H9 (cell line): ENCODE measurements at regions not wholly inside any gene's neighbourhood (a gene's known extent, or its start where the extent isn't known, plus 50 kb on each side); places are given as distances from the start of the nearest gene placed in this dataset.
"Not testable (repeated sequence)": the region's sequence is repeated elsewhere in the genome, so short reads cannot be mapped to it uniquely, and the experiment has no call there.

Source experiments
- DNase-seq: peaks from one replicate; pipeline ENCODE4 v3.0.0-alpha.2; 2017
- H2AFZ ChIP-seq: one replicate; pipeline ENCODE4 v1.6.1; 2013; ENCODE audit warnings: mild to moderate bottlenecking, low read length, control low read depth, moderate library complexity
- H2AK5ac ChIP-seq: 2 replicates; pipeline ENCODE4 v1.6.1; 2013; ENCODE audit warnings: low read length, control low read depth, mixed read lengths; ENCODE audit not compliant: insufficient read length
- H2BK120ac ChIP-seq: one replicate; pipeline ENCODE4 v1.6.1; 2013; ENCODE audit warnings: low read depth, mild to moderate bottlenecking, low read length, control low read depth, inconsistent platforms; ENCODE audit not compliant: poor library complexity, severe bottlenecking
- H2BK12ac ChIP-seq: 2 replicates; pipeline ENCODE4 v1.6.1; 2013; ENCODE audit warnings: low read length, control low read depth, mixed read lengths, low read depth; ENCODE audit not compliant: insufficient read length
- H2BK15ac ChIP-seq: 2 replicates; pipeline ENCODE4 v1.6.1; 2013; ENCODE audit warnings: low read depth, low read length, control low read depth
- H2BK20ac ChIP-seq: one replicate; pipeline ENCODE4 v1.6.1; 2013; ENCODE audit warnings: low read depth, mild to moderate bottlenecking, low read length, control low read depth, inconsistent platforms; ENCODE audit not compliant: poor library complexity, severe bottlenecking
- H2BK5ac ChIP-seq: 2 replicates; pipeline ENCODE4 v1.6.1; 2013; ENCODE audit warnings: low read length, control low read depth, mixed read lengths; ENCODE audit not compliant: insufficient read length
- H3K14ac ChIP-seq: 2 replicates; pipeline ENCODE4 v1.6.1; 2013; ENCODE audit warnings: low read length, control low read depth; ENCODE audit not compliant: insufficient read depth
- H3K18ac ChIP-seq: 2 replicates; pipeline ENCODE4 v1.6.1; 2013; ENCODE audit warnings: low read depth, mild to moderate bottlenecking, mixed read lengths, low read length, control low read depth; ENCODE audit not compliant: insufficient read length
- H3K23ac ChIP-seq: 2 replicates; pipeline ENCODE4 v1.6.1; 2013; ENCODE audit warnings: low read length, control low read depth, mixed read lengths, low read depth; ENCODE audit not compliant: insufficient read length
- H3K23me2 ChIP-seq: 2 replicates; pipeline ENCODE4 v1.6.1; 2013; ENCODE audit warnings: low read depth, mild to moderate bottlenecking, mixed read lengths, low read length, control low read depth; ENCODE audit not compliant: insufficient read length, poor library complexity, severe bottlenecking
- H3K27ac ChIP-seq: 2 replicates; pipeline ENCODE4 v1.5.1; 2013; ENCODE audit warnings: low read length, control low read depth, mixed read lengths, low read depth; ENCODE audit not compliant: insufficient read length
- H3K27me3 ChIP-seq: 2 replicates; pipeline ENCODE4 v1.6.1; 2013; ENCODE audit warnings: low read length, control low read depth, inconsistent platforms; ENCODE audit not compliant: insufficient read depth
- H3K4ac ChIP-seq: 2 replicates; pipeline ENCODE4 v1.6.1; 2013; ENCODE audit warnings: low read depth, mild to moderate bottlenecking, control low read depth, inconsistent platforms, low read length, moderate library complexity
- H3K4me1 ChIP-seq: 2 replicates; pipeline ENCODE4 v1.6.1; 2013; ENCODE audit warnings: low read length, control low read depth, inconsistent platforms; ENCODE audit not compliant: insufficient read depth
- H3K4me2 ChIP-seq: 2 replicates; pipeline ENCODE4 v1.6.1; 2013; ENCODE audit warnings: low read length, control low read depth, mixed read lengths; ENCODE audit not compliant: insufficient read length, insufficient read depth
- H3K56ac ChIP-seq: 2 replicates; pipeline ENCODE4 v1.6.1; 2013; ENCODE audit warnings: low read depth, mild to moderate bottlenecking, mixed read lengths, low read length, control low read depth; ENCODE audit not compliant: insufficient read length
- H3K79me1 ChIP-seq: 2 replicates; pipeline ENCODE4 v1.6.1; 2013; ENCODE audit warnings: low read depth, mild to moderate bottlenecking, moderate library complexity, low read length, control low read depth, inconsistent platforms; ENCODE audit not compliant: insufficient read depth, poor library complexity, severe bottlenecking
- H3K79me2 ChIP-seq: 2 replicates; pipeline ENCODE4 v1.6.1; 2013; ENCODE audit warnings: low read length, control low read depth, inconsistent platforms; ENCODE audit not compliant: insufficient read depth
- H3K9ac ChIP-seq: 2 replicates; pipeline ENCODE4 v1.6.1; 2013; ENCODE audit warnings: low read length, control low read depth, mixed read lengths; ENCODE audit not compliant: insufficient read length; ENCODE audit errors: extremely low read depth
- H3K9me3 ChIP-seq: one replicate; pipeline ENCODE4 v1.6.1; 2013; ENCODE audit warnings: low read depth, low read length, inconsistent platforms; ENCODE audit not compliant: control insufficient read depth
- H3T11ph ChIP-seq: one replicate; pipeline ENCODE4 v1.6.1; 2013; ENCODE audit warnings: mild to moderate bottlenecking, low read length, control low read depth, inconsistent platforms
- H4K20me1 ChIP-seq: one replicate; pipeline ENCODE4 v1.6.1; 2013; ENCODE audit not compliant: control insufficient read depth, insufficient read length, insufficient read depth
- H4K5ac ChIP-seq: 2 replicates; pipeline ENCODE4 v1.6.1; 2013; ENCODE audit warnings: low read depth, mild to moderate bottlenecking, mixed read lengths, low read length, control low read depth; ENCODE audit not compliant: insufficient read length
- H4K8ac ChIP-seq: replicated peaks from 2 replicates; pipeline ENCODE4 v1.6.1; 2013; ENCODE audit warnings: low read length, control low read depth, mixed read lengths, low read depth; ENCODE audit not compliant: insufficient read length
- H4K91ac ChIP-seq: 2 replicates; pipeline ENCODE4 v1.6.1; 2013; ENCODE audit warnings: low read depth, mild to moderate bottlenecking, moderate library complexity, mixed read lengths, low read length, control low read depth; ENCODE audit not compliant: insufficient read length
- H3K27ac Mint-ChIP-seq, 3 experiments: 2 replicates in 2 of 3; 3 replicates in 1 of 3; pipeline ENCODE4 v1.8.0; 2020 to 2021; ENCODE audit warnings: mixed read lengths in 3 of 3, mild to moderate bottlenecking in 1 of 3, moderate library complexity in 1 of 3
- H3K27me3 Mint-ChIP-seq: 2 replicates; pipeline ENCODE4 v1.8.0; 2021; ENCODE audit warnings: low read depth, mild to moderate bottlenecking, moderate library complexity, mixed read lengths
- H3K36me3 Mint-ChIP-seq, 3 experiments: 2 replicates in 2 of 3; 3 replicates in 1 of 3; pipeline ENCODE4 v1.8.0; 2020 to 2021; ENCODE audit warnings: low read depth in 3 of 3, mixed read lengths in 3 of 3; ENCODE audit not compliant: insufficient read depth in 1 of 3
- H3K4me1 Mint-ChIP-seq, 2 experiments: 2 replicates each; pipeline ENCODE4 v1.8.0; 2020; ENCODE audit warnings: mixed read lengths in 2 of 2
- H3K4me3 Mint-ChIP-seq, 2 experiments: 2 replicates in 1 of 2; 3 replicates in 1 of 2; pipeline ENCODE4 v1.8.0; 2020 to 2021; ENCODE audit warnings: mild to moderate bottlenecking in 2 of 2, mixed read lengths in 2 of 2, moderate library complexity in 1 of 2
- H3K9me3 Mint-ChIP-seq, 2 experiments: 2 replicates in 1 of 2; 3 replicates in 1 of 2; pipeline ENCODE4 v1.8.0; 2020; ENCODE audit warnings: mild to moderate bottlenecking in 2 of 2, mixed read lengths in 2 of 2, moderate library complexity in 1 of 2
- WGBS: extraction: QIAGEN DNeasy Blood & Tissue Kit; methylation state at CpG from one replicate; pipeline ENCODE4 v1.1.7; 2013; ENCODE audit warnings: missing lambda C conversion rate, low lambda C conversion rate, mixed read lengths; ENCODE audit not compliant: insufficient read length; ENCODE audit errors: extremely low coverage; 5-methylcytosine and 5-hydroxymethylcytosine counted together

- not testable (repeated sequence) for H3K79me1 ChIP-seq, H3K4ac ChIP-seq, H3K27ac ChIP-seq, H2AK5ac ChIP-seq, H2BK120ac ChIP-seq, H3K4me1 Mint-ChIP-seq, H3K23ac ChIP-seq, H2BK12ac ChIP-seq, H3K14ac ChIP-seq, H3K4me1 ChIP-seq, H4K5ac ChIP-seq, H3K23me2 ChIP-seq, H4K91ac ChIP-seq, H3K9ac ChIP-seq, H2BK20ac ChIP-seq, H3K36me3 Mint-ChIP-seq, H3K4me3 Mint-ChIP-seq, H3K27me3 Mint-ChIP-seq, H3K18ac ChIP-seq, H3T11ph ChIP-seq, DNase-seq, H3K4me2 ChIP-seq, H3K27ac Mint-ChIP-seq, H3K9me3 ChIP-seq, H3K9me3 Mint-ChIP-seq, H4K8ac ChIP-seq, H2AFZ ChIP-seq, H3K27me3 ChIP-seq, H2BK15ac ChIP-seq, H3K79me2 ChIP-seq, H2BK5ac ChIP-seq, H4K20me1 ChIP-seq, H3K56ac ChIP-seq
- no CpG with 5 or more reads among the region's 1 CpG for WGBS
Measured at GRCh38 chr2:87460662-87461061, 287.2 kb upstream of the PLGLB2 start.

- H3K9me3 Mint-ChIP-seq, H3K4ac ChIP-seq, H4K5ac ChIP-seq, H2BK120ac ChIP-seq, H3K27ac ChIP-seq, DNase-seq, H3K9ac ChIP-seq, H3K36me3 Mint-ChIP-seq, H2AFZ ChIP-seq, H3K27ac Mint-ChIP-seq, H4K8ac ChIP-seq, H2BK5ac ChIP-seq, H3K4me1 ChIP-seq, H3K27me3 ChIP-seq, H3K9me3 ChIP-seq, H4K91ac ChIP-seq, H3K23ac ChIP-seq, H3K14ac ChIP-seq, H3K79me1 ChIP-seq, H3K23me2 ChIP-seq, H3K56ac ChIP-seq, H2BK20ac ChIP-seq, H3K4me2 ChIP-seq, H4K20me1 ChIP-seq, H3K4me3 Mint-ChIP-seq, H3T11ph ChIP-seq, H3K79me2 ChIP-seq, H3K27me3 Mint-ChIP-seq, H2BK15ac ChIP-seq, H2BK12ac ChIP-seq, H3K18ac ChIP-seq, H3K4me1 Mint-ChIP-seq, H2AK5ac ChIP-seq: not testable (repeated sequence)
- WGBS, result no CpG with 5 or more reads among the region's 4 CpGs
Measured at GRCh38 chr2:87461671-87462070, 286.2 kb upstream of the PLGLB2 start.
